ENCODE measurements at regions not wholly inside any gene's neighbourhood (a gene's known extent, or its start where the extent isn't known, plus 50 kb on each side); places are given as distances from the start of the nearest gene placed in this dataset.

GRCh38 chr5:148903587-148903986, 77.2 kb downstream of the ADRB2 start:
- Histone ChIP-seq H3K4me2 (ENCODE audit: insufficient read depth, insufficient read length, low read length) (no peak overlapping the region), H3K23ac (ENCODE audit: insufficient read length, low read depth, low read length) (no peak overlapping the region), H3K4me1 (ENCODE audit: insufficient read depth, low read length) (no peaks in the 10 kb centered on the region; the same call in 1 of the 2 replicates), H3K4ac (ENCODE audit: low read depth, low read length) (no peak overlapping the region), H2BK120ac (ENCODE audit: low read depth, low read length, poor library complexity, severe bottlenecking) (no peak overlapping the region), H3K18ac (ENCODE audit: insufficient read length, low read depth, low read length) (no peak overlapping the region), H4K20me1 (ENCODE audit: control insufficient read depth, insufficient read depth, insufficient read length) (no peaks in the 10 kb centered on the region), H3K79me2 (ENCODE audit: insufficient read depth, low read length) (no peaks in the 10 kb centered on the region), H4K8ac (replicated peaks; ENCODE audit: insufficient read length, low read depth, low read length) (no peak overlapping the region), H2AFZ (ENCODE audit: low read length) (no peak overlapping the region), H3T11ph (ENCODE audit: low read length) (no peak overlapping the region), H3K27ac (ENCODE audit: insufficient read length, low read depth, low read length) (no peak overlapping the region), H3K9ac (ENCODE audit: extremely low read depth, insufficient read length, low read length) (no peak overlapping the region), H3K27me3 (ENCODE audit: insufficient read depth, low read length) (no peaks in the 10 kb centered on the region), H4K91ac (ENCODE audit: insufficient read length, low read depth, low read length) (no peak overlapping the region), H3K9me3 (ENCODE audit: control insufficient read depth, low read depth, low read length) (no peaks in the 10 kb centered on the region), H2BK5ac (ENCODE audit: insufficient read length, low read length) (no peak overlapping the region), H2BK20ac (ENCODE audit: low read depth, low read length, poor library complexity, severe bottlenecking) (no peak overlapping the region), H2BK15ac (ENCODE audit: low read depth, low read length) (no peak overlapping the region), H2BK12ac (ENCODE audit: insufficient read length, low read depth, low read length) (no peak overlapping the region), H3K14ac (ENCODE audit: insufficient read depth, low read length) (no peak overlapping the region), H3K79me1 (ENCODE audit: insufficient read depth, low read depth, low read length, poor library complexity, severe bottlenecking) (no peaks in the 10 kb centered on the region), H2AK5ac (ENCODE audit: insufficient read length, low read length) (no peak overlapping the region), H4K5ac (ENCODE audit: insufficient read length, low read depth, low read length) (no peak overlapping the region), H3K23me2 (ENCODE audit: insufficient read length, low read depth, low read length, poor library complexity, severe bottlenecking) (no peaks in the 10 kb centered on the region), H3K56ac (ENCODE audit: insufficient read length, low read depth, low read length) (no peak overlapping the region)
- no CpG with 5 or more reads among the region's 2 CpGs for WGBS (ENCODE audit: extremely low coverage, insufficient read length, low lambda C conversion rate)
- no peak overlapping the region for H3K27ac Mint-ChIP-seq
- no peaks in the 10 kb centered on the region for H3K27me3 Mint-ChIP-seq (ENCODE audit: low read depth)
- TF ChIP-seq CTCF (conservative IDR thresholded peaks at IDR 0.05), result no peak
- H3K9me3 Mint-ChIP-seq, result no peaks in the 10 kb centered on the region
- H3K4me1 Mint-ChIP-seq, result peaks cover 2 to 6% of the 10 kb centered on the region in 2 experiments
- no peak for DNase-seq
- no peaks in the 10 kb centered on the region for H3K36me3 Mint-ChIP-seq (ENCODE audit: insufficient read depth in 1 of 3, low read depth in 3 of 3)
- no peak overlapping the region for H3K4me3 Mint-ChIP-seq
